Transverse colon (tissue), 4 donors: ENCODE measurements at regions not wholly inside any gene's neighbourhood (a gene's known extent, or its start where the extent isn't known, plus 50 kb on each side); places are given as distances from the start of the nearest gene placed in this dataset.

Experiments used
- DNase-seq: peaks from one replicate; pipeline ENCODE4 v3.0.0-alpha.2; 2019
- H3K27ac ChIP-seq, 4 donors: fragments of 200-600 bp; sonication (generic); 2 replicates each; pipeline ENCODE4 v1.5.1; 2016 to 2018; ENCODE audit warnings: inconsistent platforms in 4 of 4
- H3K27me3 ChIP-seq: fragments of 200-600 bp; sonication (generic); 2 replicates; pipeline ENCODE4 v1.5.1; 2017; ENCODE audit warnings: inconsistent platforms
- H3K36me3 ChIP-seq, 4 donors: fragments of 200-600 bp; sonication (generic); 2 replicates each; pipeline ENCODE4 v1.5.1; 2017 to 2019; ENCODE audit warnings: inconsistent platforms in 4 of 4
- H3K4me1 ChIP-seq, 4 donors: fragments of 200-600 bp; sonication (generic); 2 replicates each; pipeline ENCODE4 v1.5.1; 2017 to 2020; ENCODE audit warnings: inconsistent platforms in 4 of 4
- H3K4me3 ChIP-seq, 4 donors: fragments of 200-600 bp; sonication (generic); 1 replicate in 1 of 4; 2 replicates in 3 of 4; pipeline versions ENCODE4 v1.5.1 to v1.6.1; 2017 to 2019; ENCODE audit warnings: inconsistent platforms in 4 of 4
- H3K9me3 ChIP-seq, 2 donors: fragments of 200-600 bp; sonication (generic); 2 replicates each; pipeline ENCODE4 v1.5.1; 2017 to 2019; ENCODE audit warnings: inconsistent platforms in 2 of 2
- EP300 ChIP-seq: sonication (generic); formaldehyde crosslinking; IDR thresholded peaks from one replicate; pipeline ENCODE4 v1.6.1; 2017; ENCODE audit warnings: antibody characterized with exemption, low read depth
- POLR2A ChIP-seq: fragments of 450-650 bp; IDR thresholded peaks from one replicate; pipeline ENCODE4 v1.6.1; 2016; ENCODE audit warnings: antibody characterized with exemption, mild to moderate bottlenecking, moderate library complexity
- POLR2AphosphoS5 ChIP-seq, 3 donors: sonication (generic); formaldehyde crosslinking; IDR thresholded peaks; one replicate each; pipeline ENCODE4 v1.6.1; 2016; ENCODE audit warnings: antibody characterized with exemption in 3 of 3
- WGBS, 2 donors: methylation state at CpG; one replicate each; pipeline ENCODE4 v1.1.5; 2018; ENCODE audit warnings: low coverage in 1 of 2; 5-methylcytosine and 5-hydroxymethylcytosine counted together
- in situ Hi-C, 4 donors: fragments of 200-750 bp; cut with MboI; loops; one replicate each; pipeline versions ENCODE4 v1.15.0 to v1.15.1; 2017; ENCODE audit warnings: low sequenced_read_pairs in 3 of 4, low pct_ligation_motif_present in 1 of 4, low pct_unique_long_range_greater_than_20kb in 1 of 4
- intact Hi-C: fragments of 100-400 bp; cut with DNase I; formaldehyde crosslinking; loops from one replicate; pipeline ENCODE4 v1.15.1; 2023; ENCODE audit warnings: low total_unique reads
- TF ChIP-seq, protein P1 (sequence below), 5 experiments: fragments of 200-600 bp in 3 of 5; fragments of 450-650 bp in 2 of 5; sonication (generic) in 3 of 5; IDR thresholded peaks; 1 replicate in 2 of 5; 2 replicates in 3 of 5; pipeline ENCODE4 v1.5.1; 2016 to 2017; ENCODE audit warnings: antibody characterized with exemption in 5 of 5, inconsistent platforms in 3 of 5, mild to moderate bottlenecking in 2 of 5, moderate library complexity in 1 of 5

DNA sequence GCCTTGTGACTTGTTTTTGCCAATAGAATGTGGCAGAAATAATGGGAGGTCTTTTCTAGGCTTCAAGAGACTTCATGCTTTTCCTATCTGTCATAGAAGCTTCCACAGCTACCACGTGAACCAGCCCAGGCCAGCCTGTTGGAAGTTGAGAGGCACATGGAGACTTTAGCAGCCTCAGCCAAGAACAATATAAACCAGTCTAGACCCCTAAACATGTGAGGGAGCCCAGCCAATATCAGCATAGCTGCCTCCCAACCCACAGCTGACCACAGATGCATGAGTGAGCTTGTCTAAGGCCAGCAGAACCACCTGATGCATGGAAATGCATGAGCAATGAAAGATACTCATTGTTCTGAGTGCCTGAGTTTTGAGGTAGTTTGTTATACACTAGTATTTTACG lies 540.7 kb upstream of the BTBD3 start:
- DNase-seq: no peak
- Histone ChIP-seq H3K9me3 (no peaks in the 10 kb centered on the region), H3K4me1 (peaks cover 0 to 14% (median 3%) of the 10 kb centered on the region in 4 donors), H3K4me3 (no peak overlapping the region), H3K36me3 (no peaks in the 10 kb centered on the region), H3K27me3 (no peaks in the 10 kb centered on the region), H3K27ac (no peak overlapping the region)
- TF ChIP-seq POLR2A (no peak), POLR2AphosphoS5 (IDR thresholded peaks at IDR 0.05) (no peak), EP300 (no peak)
- TF ChIP-seq, protein P1, sequence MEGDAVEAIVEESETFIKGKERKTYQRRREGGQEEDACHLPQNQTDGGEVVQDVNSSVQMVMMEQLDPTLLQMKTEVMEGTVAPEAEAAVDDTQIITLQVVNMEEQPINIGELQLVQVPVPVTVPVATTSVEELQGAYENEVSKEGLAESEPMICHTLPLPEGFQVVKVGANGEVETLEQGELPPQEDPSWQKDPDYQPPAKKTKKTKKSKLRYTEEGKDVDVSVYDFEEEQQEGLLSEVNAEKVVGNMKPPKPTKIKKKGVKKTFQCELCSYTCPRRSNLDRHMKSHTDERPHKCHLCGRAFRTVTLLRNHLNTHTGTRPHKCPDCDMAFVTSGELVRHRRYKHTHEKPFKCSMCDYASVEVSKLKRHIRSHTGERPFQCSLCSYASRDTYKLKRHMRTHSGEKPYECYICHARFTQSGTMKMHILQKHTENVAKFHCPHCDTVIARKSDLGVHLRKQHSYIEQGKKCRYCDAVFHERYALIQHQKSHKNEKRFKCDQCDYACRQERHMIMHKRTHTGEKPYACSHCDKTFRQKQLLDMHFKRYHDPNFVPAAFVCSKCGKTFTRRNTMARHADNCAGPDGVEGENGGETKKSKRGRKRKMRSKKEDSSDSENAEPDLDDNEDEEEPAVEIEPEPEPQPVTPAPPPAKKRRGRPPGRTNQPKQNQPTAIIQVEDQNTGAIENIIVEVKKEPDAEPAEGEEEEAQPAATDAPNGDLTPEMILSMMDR (IDR thresholded peaks at IDR 0.05): no peak
- intact Hi-C loops (no loop called here), in situ Hi-C loops (no loop called here)
- 68 to 77% methylated on average over 2 of the region's 2 CpGs for WGBS, 2 donors

GRCh38 chr20:11377761-11378160 lies 539.9 kb upstream of the BTBD3 start:
- H3K36me3 ChIP-seq: no peaks in the 10 kb centered on the region
- no peak for DNase-seq
- no peaks in the 10 kb centered on the region for H3K9me3 ChIP-seq
- in situ Hi-C loops (no loop called here), intact Hi-C loops (no loop called here)
- TF ChIP-seq POLR2AphosphoS5 (IDR thresholded peaks at IDR 0.05) (no peak), EP300 (no peak), POLR2A (no peak)
- TF ChIP-seq, protein P1 (IDR thresholded peaks at IDR 0.05): no peak
- no peak overlapping the region for H3K4me3 ChIP-seq
- H3K27me3 ChIP-seq: no peaks in the 10 kb centered on the region
- WGBS, 2 donors: 88% methylated on average over 2 of the region's 2 CpGs; no CpG with 5 or more reads in 1 of the 2 donors
- peaks cover 0 to 14% (median 3%) of the 10 kb centered on the region in 4 donors for H3K4me1 ChIP-seq
- no peak overlapping the region for H3K27ac ChIP-seq

GRCh38 chr20:11378252-11378651 lies 539.4 kb upstream of the BTBD3 start:
- WGBS, 2 donors: 89% methylated on average over 1 of the region's 1 CpG; no CpG with 5 or more reads in 1 of the 2 donors
- in situ Hi-C loops (no loop called here), intact Hi-C loops (no loop called here)
- Histone ChIP-seq H3K27me3 (no peaks in the 10 kb centered on the region), H3K4me1 (peaks cover 0 to 14% (median 3%) of the 10 kb centered on the region in 4 donors), H3K36me3 (no peaks in the 10 kb centered on the region), H3K27ac (no peak overlapping the region), H3K9me3 (no peaks in the 10 kb centered on the region), H3K4me3 (no peak overlapping the region)
- no peak for DNase-seq
- TF ChIP-seq POLR2A (no peak), POLR2AphosphoS5 (IDR thresholded peaks at IDR 0.05) (no peak), EP300 (no peak)
- TF ChIP-seq, protein P1 (IDR thresholded peaks at IDR 0.05): no peak

- H3K9me3 ChIP-seq: no peaks in the 10 kb centered on the region
- H3K4me1 ChIP-seq: peaks cover 0 to 14% (median 3%) of the 10 kb centered on the region in 4 donors
- DNase-seq: no peak
- no peak overlapping the region for H3K27ac ChIP-seq
- in situ Hi-C loops (no loop called here), intact Hi-C loops (no loop called here)
- H3K36me3 ChIP-seq: no peaks in the 10 kb centered on the region
- no peaks in the 10 kb centered on the region for H3K27me3 ChIP-seq
- TF ChIP-seq EP300 (no peak), POLR2AphosphoS5 (IDR thresholded peaks at IDR 0.05) (no peak), POLR2A (no peak)
- TF ChIP-seq, protein P1 (IDR thresholded peaks at IDR 0.05): no peak
- no peak overlapping the region for H3K4me3 ChIP-seq
- WGBS, 2 donors: 74 to 90% methylated on average over 3 to 14 of the region's 16 CpGs
Observed at GRCh38 chr20:11379257-11380011, 538.3 kb upstream of the BTBD3 start.
